Neural crest cell (in vitro differentiated cells): ENCODE measurements at regions not wholly inside any gene's neighbourhood (a gene's known extent, or its start where the extent isn't known, plus 50 kb on each side); places are given as distances from the start of the nearest gene placed in this dataset.

Experiments used
- DNase-seq: peaks from one replicate; pipeline ENCODE4 v3.0.0; 2021; ENCODE audit warnings: low read depth, mixed read lengths, low spot score
- H3K27ac Mint-ChIP-seq: one replicate; pipeline ENCODE4 v1.8.0; 2021; ENCODE audit warnings: mild to moderate bottlenecking, mixed read lengths; ENCODE audit not compliant: unreplicated experiment
- H3K27me3 Mint-ChIP-seq: 2 replicates; pipeline ENCODE4 v1.8.0; 2021; ENCODE audit warnings: low read depth, mild to moderate bottlenecking, mixed read lengths
- H3K36me3 Mint-ChIP-seq: 2 replicates; pipeline ENCODE4 v1.8.0; 2021; ENCODE audit warnings: low read depth, mild to moderate bottlenecking, mixed read lengths
- H3K4me1 Mint-ChIP-seq: 2 replicates; pipeline ENCODE4 v1.8.0; 2021; ENCODE audit warnings: mixed read lengths
- H3K4me3 Mint-ChIP-seq: one replicate; pipeline ENCODE4 v1.8.0; 2021; ENCODE audit warnings: mild to moderate bottlenecking, mixed read lengths
- H3K9me3 Mint-ChIP-seq: 2 replicates; pipeline ENCODE4 v1.8.0; 2021; ENCODE audit warnings: mixed read lengths
- CTCF ChIP-seq: fragments of 200-600 bp; sonication (generic); conservative IDR thresholded peaks from 2 replicates; pipeline ENCODE4 v1.5.0; 2021; ENCODE audit warnings: antibody characterized with exemption, mild to moderate bottlenecking

- no peak overlapping the region for H3K27ac Mint-ChIP-seq
- H3K36me3 Mint-ChIP-seq = no peaks in the 10 kb centered on the region
- no peak for DNase-seq
- H3K4me1 Mint-ChIP-seq = peaks cover 13% of the 10 kb centered on the region
- H3K9me3 Mint-ChIP-seq = peaks cover 4% of the 10 kb centered on the region
- H3K4me3 Mint-ChIP-seq = no peak overlapping the region
- TF ChIP-seq CTCF = no peak
- H3K27me3 Mint-ChIP-seq = no peaks in the 10 kb centered on the region
These were observed 256.8 kb downstream of the QKI start for GRCh38 chr6:163671355-163671754.

GRCh38 chr6:163670336-163670735 is 255.8 kb downstream of the QKI start:
- no peak overlapping the region for H3K4me3 Mint-ChIP-seq
- DNase-seq = no peak
- H3K9me3 Mint-ChIP-seq = peaks cover under 1% of the 10 kb centered on the region
- no peaks in the 10 kb centered on the region for H3K27me3 Mint-ChIP-seq
- H3K4me1 Mint-ChIP-seq = peaks cover 11% of the 10 kb centered on the region
- H3K27ac Mint-ChIP-seq = no peak overlapping the region
- no peaks in the 10 kb centered on the region for H3K36me3 Mint-ChIP-seq
- TF ChIP-seq CTCF = no peak

DNA sequence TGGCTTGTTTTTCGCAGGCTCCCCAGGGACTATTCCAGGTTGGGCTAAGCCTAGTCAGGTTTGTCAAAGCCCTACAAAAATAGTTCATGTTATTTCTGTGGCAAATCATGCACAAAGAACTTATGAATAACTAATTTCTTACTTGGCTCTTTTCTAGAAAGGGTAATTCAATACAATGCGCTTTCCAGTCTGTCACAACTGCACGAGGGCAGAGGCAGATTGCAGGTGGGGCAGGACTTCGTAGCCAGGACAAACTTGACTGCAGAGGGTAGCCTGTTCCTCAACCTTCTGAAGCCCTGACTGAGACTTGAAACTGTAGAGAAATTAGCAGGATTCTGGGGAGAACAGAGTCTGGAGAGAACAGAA is 253.5 kb downstream of the QKI start:
- no peak for TF ChIP-seq CTCF
- H3K4me1 Mint-ChIP-seq = peaks cover 11% of the 10 kb centered on the region
- H3K27me3 Mint-ChIP-seq = no peaks in the 10 kb centered on the region
- H3K27ac Mint-ChIP-seq = no peak overlapping the region
- no peak for DNase-seq
- H3K36me3 Mint-ChIP-seq = no peaks in the 10 kb centered on the region
- H3K9me3 Mint-ChIP-seq = no peaks in the 10 kb centered on the region
- H3K4me3 Mint-ChIP-seq = no peak overlapping the region

DNA sequence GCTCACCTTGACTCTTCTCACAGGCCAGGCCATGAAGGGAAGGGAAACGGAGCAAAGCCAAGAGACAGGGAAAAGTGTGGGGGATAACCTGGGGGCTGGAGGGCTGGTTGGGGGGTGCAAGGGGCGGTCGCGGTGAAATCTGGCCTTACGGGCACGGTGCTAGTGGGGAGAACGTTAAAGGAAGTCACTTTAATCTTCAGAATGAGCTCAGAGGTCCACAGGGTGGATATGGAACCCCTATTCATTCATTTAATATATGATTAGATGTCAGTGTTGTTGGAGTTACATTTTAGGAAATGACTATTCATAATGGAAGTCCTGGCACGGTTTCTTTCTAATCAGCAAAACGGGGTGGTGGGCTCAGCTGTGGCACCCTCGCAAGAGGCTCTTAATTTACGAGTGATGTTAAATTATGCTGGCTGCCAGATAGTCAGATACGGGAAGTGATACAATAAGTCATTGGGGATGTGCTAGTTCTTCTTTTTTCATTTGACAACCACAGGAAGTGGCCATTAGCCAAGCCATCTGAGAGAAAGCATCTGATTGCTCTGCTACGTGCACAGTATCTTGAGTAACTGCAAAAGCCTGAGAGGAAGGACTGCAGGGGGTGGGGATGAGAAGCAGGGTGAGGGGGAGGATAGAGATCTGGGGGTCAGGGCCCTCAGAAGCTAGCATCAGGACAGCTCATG is 253.0 kb downstream of the QKI start:
- H3K4me3 Mint-ChIP-seq = no peak overlapping the region
- no peak overlapping the region for H3K27ac Mint-ChIP-seq
- H3K4me1 Mint-ChIP-seq = peaks cover 11% of the 10 kb centered on the region
- no peaks in the 10 kb centered on the region for H3K9me3 Mint-ChIP-seq
- no peaks in the 10 kb centered on the region for H3K36me3 Mint-ChIP-seq
- no peak for TF ChIP-seq CTCF
- DNase-seq = no peak
- no peaks in the 10 kb centered on the region for H3K27me3 Mint-ChIP-seq

GRCh38 chr6:163665464-163665863 is 250.9 kb downstream of the QKI start:
- Mint-ChIP-seq H3K4me3 (no peak overlapping the region), H3K27ac (no peak overlapping the region), H3K27me3 (no peaks in the 10 kb centered on the region), H3K36me3 (no peaks in the 10 kb centered on the region), H3K4me1 (peaks cover 25% of the 10 kb centered on the region), H3K9me3 (no peaks in the 10 kb centered on the region)
- no peak for DNase-seq
- TF ChIP-seq CTCF = no peak
